ENCODE measurements at regions not wholly inside any gene's neighbourhood (a gene's known extent, or its start where the extent isn't known, plus 50 kb on each side); places are given as distances from the start of the nearest gene placed in this dataset.

DNA sequence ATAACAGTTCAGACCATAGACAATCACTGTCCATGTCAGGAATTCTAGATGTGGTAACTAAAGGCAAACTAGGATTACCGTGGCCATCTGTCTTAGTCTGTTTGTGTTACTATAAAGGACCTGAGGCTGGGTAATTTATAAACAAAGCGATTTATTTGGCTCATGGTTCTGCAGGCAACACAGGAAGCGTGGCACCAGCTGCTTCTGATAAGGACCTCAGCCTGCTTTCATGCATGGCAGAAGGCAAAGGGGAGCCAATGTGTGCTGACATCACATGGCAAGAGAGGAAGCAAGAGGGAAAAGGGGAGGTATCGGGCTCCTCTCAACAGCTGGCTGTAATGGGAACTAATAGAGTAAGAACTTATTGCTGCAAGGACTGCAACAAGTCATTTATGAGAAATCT, 376.7 kb downstream of the GPM6A start:
- DNase-seq (ENCODE audit: insufficient read length, low spot score) (no peak), FAIRE-seq (no peak)
- TF ChIP-seq, protein P1, sequence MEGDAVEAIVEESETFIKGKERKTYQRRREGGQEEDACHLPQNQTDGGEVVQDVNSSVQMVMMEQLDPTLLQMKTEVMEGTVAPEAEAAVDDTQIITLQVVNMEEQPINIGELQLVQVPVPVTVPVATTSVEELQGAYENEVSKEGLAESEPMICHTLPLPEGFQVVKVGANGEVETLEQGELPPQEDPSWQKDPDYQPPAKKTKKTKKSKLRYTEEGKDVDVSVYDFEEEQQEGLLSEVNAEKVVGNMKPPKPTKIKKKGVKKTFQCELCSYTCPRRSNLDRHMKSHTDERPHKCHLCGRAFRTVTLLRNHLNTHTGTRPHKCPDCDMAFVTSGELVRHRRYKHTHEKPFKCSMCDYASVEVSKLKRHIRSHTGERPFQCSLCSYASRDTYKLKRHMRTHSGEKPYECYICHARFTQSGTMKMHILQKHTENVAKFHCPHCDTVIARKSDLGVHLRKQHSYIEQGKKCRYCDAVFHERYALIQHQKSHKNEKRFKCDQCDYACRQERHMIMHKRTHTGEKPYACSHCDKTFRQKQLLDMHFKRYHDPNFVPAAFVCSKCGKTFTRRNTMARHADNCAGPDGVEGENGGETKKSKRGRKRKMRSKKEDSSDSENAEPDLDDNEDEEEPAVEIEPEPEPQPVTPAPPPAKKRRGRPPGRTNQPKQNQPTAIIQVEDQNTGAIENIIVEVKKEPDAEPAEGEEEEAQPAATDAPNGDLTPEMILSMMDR (IDR thresholded peaks at IDR 0.05; ENCODE audit: insufficient read depth, missing control alignments) = no peak

DNA sequence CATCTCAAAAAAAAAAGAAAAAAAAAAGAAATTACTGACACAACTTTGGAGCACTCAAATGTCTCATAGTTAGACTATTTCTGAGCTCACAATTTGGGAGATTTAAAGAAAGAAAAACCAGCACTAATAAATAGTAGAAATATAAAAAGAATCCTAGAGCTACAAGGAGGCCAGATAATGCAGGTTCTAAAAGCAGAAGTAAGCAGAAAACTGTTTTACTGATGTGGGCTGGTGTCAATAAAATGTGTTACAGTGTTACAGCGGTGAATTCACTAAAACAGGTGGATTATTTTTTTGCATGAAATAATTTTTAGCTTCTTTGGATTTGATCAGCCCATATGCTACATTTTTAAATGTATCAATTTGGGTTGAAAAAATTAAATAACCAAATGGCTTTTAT, 375.9 kb downstream of the GPM6A start:
- FAIRE-seq (no peak), DNase-seq (ENCODE audit: insufficient read length, low spot score) (no peak)
- TF ChIP-seq, protein P1 (IDR thresholded peaks at IDR 0.05; ENCODE audit: insufficient read depth, missing control alignments) = no peak

DNA sequence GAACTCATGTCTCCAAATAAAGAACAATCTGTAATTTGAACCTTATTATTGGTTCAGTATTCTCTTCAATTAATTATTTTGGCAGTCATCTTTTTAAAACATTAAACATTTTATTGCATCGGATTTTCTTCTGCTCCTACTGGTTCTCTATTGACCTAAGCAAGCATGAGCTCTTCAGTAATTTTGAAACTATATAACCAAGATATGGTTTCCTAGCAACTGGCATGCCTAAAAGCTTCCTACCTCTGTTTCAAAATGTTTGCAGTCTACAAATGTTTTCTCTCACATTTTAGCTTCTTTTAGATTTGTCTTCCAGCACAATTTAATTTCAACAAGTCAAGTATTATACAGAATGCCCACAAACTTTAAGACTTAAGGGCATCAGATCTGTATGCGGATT, 371.3 kb downstream of the GPM6A start:
- FAIRE-seq (no peak), DNase-seq (ENCODE audit: insufficient read length, low spot score) (no peak)
- TF ChIP-seq, protein P1 (IDR thresholded peaks at IDR 0.05; ENCODE audit: insufficient read depth, missing control alignments) = no peak

DNA sequence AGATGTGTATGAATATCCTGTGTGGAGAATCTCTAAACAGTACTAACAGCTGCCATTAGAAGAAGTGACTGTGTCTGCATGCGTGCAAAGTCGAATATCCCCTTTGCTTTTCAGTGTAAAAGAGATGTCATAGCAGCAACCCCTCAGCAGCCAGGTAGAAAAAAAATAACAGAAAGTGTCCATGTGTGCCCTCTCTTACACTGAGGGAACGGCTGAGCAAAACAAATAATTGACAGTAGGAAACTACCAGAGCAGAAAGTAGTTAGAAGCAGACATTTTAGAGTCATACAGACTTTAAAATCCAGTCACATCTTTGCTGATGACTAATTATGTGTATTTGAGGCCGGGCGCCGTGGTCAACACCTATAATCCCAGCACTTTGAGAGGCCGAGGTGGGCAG, 370.8 kb downstream of the GPM6A start:
- DNase-seq (ENCODE audit: insufficient read length, low spot score) (no peak), FAIRE-seq (no peak)
- TF ChIP-seq, protein P1 (IDR thresholded peaks at IDR 0.05; ENCODE audit: insufficient read depth, missing control alignments) = no peak

DNA sequence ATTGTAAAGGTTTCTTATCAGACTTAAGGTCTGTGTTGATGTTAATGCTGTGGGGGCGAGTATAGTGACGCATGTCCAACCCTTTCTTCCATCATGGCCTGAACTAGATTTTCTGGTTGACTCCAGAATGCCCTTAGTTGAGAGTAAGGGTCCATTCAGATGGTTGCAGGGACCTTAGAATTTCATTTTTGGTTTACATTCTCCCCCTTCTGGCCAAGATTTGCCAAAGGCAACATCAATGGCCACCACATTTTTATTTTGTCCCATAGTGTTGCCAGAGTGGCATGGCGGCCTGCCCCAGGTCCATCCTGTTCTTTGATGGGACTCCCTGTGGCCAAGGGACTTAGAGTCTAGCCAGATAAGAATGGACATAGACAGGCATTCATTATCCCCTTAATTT, 368.5 kb downstream of the GPM6A start:
- no peak for DNase-seq (ENCODE audit: insufficient read length, low spot score)
- TF ChIP-seq, protein P1 (IDR thresholded peaks at IDR 0.05; ENCODE audit: insufficient read depth, missing control alignments) = no peak
- FAIRE-seq = no peak

DNA sequence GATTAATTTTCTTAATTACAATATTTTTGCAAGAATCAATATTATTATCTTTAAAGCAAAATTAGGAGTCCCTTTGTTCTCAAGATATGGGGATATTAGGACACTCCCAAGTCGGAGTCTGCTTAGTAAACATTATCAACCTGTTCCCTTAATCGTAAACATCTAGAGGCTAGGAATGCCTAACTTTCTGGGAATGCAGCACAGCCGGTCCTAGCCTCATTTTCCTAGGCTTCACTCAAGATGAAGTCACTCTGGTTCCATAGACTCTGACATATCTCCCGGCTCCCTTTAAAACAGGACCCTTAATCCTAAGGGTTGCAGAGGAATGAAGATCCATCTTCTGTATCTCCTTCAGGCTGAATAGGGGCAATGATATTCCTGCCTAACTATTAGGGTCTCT, 367.6 kb downstream of the GPM6A start:
- TF ChIP-seq, protein P1 (IDR thresholded peaks at IDR 0.05; ENCODE audit: insufficient read depth, missing control alignments) = no peak
- DNase-seq (ENCODE audit: insufficient read length, low spot score) = no peak
- FAIRE-seq = no peak

DNA sequence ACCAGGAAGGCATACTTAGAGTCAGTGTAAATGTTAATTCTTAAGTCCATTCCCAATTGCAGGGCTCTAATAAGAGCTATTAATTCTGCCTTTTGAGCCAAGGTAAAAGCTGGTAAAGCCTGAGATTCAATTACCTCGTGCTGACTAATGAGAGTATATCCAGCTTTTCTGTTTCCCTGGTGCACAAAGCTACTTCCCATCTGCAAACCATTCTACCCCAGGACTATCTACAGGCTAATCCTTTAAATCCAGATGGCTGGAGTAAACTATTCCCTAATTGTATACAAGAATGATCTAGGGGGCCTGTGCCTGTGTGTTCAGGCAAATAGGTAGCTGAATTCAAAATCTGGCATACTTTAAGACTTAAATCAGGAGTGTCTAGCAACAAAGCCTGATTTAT, 365.0 kb downstream of the GPM6A start:
- FAIRE-seq = peak; percentile 94
- DNase-seq (ENCODE audit: insufficient read length, low spot score) = peak; percentile 44
- TF ChIP-seq, protein P1 (IDR thresholded peaks at IDR 0.05; ENCODE audit: insufficient read depth, missing control alignments) = no peak

All from D721Med (cell line).